ENCODE measurements at regions not wholly inside any gene's neighbourhood (a gene's known extent, or its start where the extent isn't known, plus 50 kb on each side); places are given as distances from the start of the nearest gene placed in this dataset.

DNA sequence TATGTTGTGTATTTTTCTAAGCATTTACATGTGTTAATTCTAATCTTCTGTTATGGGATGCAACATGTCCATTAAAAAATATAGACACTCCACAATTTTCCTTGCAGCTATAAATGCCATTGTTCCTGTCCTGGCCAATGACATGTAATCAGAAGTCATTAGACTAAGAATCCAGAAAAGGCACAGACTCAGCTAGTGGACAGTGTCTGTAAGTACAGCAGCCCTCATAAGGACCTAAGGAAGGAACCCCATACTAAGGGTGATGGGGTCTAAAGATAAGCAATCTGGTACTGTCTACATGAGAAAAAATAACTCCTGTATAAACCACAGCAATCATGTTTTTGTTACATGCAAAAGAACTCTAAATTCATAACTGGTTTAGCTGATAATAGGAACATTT is 115.9 kb downstream of the GPR85 start:
- dilution Hi-C loops (cut with MboI; ENCODE audit: extremely low pct_ligation_motif_present, low sequenced_read_pairs): no loop called here
- Histone ChIP-seq H3K4me1 (ENCODE audit: control insufficient read depth, extremely low read depth, insufficient read depth, low read length) (no peaks in the 10 kb centered on the region), H3K36me3 (ENCODE audit: control insufficient read depth in 2 of 2, extremely low read depth in 1 of 2, insufficient read depth in 2 of 2, low read length in 2 of 2) (no peaks in the 10 kb centered on the region), H3K9ac (ENCODE audit: control insufficient read depth, extremely low read depth, insufficient read depth, low read length) (no peak overlapping the region), H2AFZ (ENCODE audit: control insufficient read depth, low read length) (no peak overlapping the region), H4K20me1 (ENCODE audit: control insufficient read depth, extremely low read depth, insufficient read depth, low read length) (no peaks in the 10 kb centered on the region), H3K27ac (ENCODE audit: control insufficient read depth, insufficient read depth, low read length) (no peak overlapping the region), H3K27me3 (ENCODE audit: control insufficient read depth, extremely low read depth, insufficient read depth, low read length) (no peaks in the 10 kb centered on the region), H3K4me2 (ENCODE audit: control insufficient read depth, extremely low read depth, insufficient read depth, low read depth, low read length) (no peak overlapping the region), H3K79me2 (ENCODE audit: control insufficient read depth, insufficient read depth, low read length) (no peaks in the 10 kb centered on the region), H3K9me1 (ENCODE audit: control insufficient read depth, extremely low read depth, insufficient read depth, low read length) (no peaks in the 10 kb centered on the region), H3K9me3 (ENCODE audit: control insufficient read depth, low read depth, low read length) (no peaks in the 10 kb centered on the region), H3K4me3 (ENCODE audit: control insufficient read depth in 2 of 3, extremely low read depth in 1 of 3, insufficient read depth in 2 of 3, low read depth in 1 of 3, low read length in 3 of 3) (no peak overlapping the region)
- DNase-seq (ENCODE audit: low read depth, low spot score) (no peak), FAIRE-seq (no peak)
- TF ChIP-seq, protein P1, sequence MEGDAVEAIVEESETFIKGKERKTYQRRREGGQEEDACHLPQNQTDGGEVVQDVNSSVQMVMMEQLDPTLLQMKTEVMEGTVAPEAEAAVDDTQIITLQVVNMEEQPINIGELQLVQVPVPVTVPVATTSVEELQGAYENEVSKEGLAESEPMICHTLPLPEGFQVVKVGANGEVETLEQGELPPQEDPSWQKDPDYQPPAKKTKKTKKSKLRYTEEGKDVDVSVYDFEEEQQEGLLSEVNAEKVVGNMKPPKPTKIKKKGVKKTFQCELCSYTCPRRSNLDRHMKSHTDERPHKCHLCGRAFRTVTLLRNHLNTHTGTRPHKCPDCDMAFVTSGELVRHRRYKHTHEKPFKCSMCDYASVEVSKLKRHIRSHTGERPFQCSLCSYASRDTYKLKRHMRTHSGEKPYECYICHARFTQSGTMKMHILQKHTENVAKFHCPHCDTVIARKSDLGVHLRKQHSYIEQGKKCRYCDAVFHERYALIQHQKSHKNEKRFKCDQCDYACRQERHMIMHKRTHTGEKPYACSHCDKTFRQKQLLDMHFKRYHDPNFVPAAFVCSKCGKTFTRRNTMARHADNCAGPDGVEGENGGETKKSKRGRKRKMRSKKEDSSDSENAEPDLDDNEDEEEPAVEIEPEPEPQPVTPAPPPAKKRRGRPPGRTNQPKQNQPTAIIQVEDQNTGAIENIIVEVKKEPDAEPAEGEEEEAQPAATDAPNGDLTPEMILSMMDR (optimal IDR thresholded peaks at IDR 0.05 in 1 of 3, IDR thresholded peaks at IDR 0.05 in 1 of 3, conservative IDR thresholded peaks at IDR 0.05 in 1 of 3; ENCODE audit: extremely low read depth in 1 of 3, insufficient read depth in 2 of 3, low read length in 3 of 3): no peak
- no peak for TF ChIP-seq EZH2 (IDR thresholded peaks at IDR 0.05; ENCODE audit: low read length)

DNA sequence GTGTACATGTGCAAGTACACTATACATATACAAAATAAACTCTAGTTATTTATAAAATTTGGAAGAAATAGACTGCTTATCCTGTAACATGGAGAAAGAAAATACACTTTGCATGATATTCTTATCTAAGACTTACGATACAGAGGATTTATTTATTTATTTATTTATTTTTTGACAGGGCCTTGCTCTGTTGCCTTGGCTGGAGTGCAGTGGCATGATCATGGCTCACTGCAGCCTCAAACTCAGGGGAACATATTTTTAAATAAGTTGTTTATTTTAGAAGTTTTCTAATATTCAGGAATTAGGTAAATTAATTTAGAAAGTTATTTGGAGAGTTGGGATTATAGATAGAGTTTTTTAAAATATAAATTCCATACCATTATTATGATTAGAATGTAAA is 116.7 kb downstream of the GPR85 start:
- Histone ChIP-seq H3K36me3 (ENCODE audit: control insufficient read depth in 2 of 2, extremely low read depth in 1 of 2, insufficient read depth in 2 of 2, low read length in 2 of 2) (no peaks in the 10 kb centered on the region), H3K27ac (ENCODE audit: control insufficient read depth, insufficient read depth, low read length) (no peak overlapping the region), H2AFZ (ENCODE audit: control insufficient read depth, low read length) (no peak overlapping the region), H3K9ac (ENCODE audit: control insufficient read depth, extremely low read depth, insufficient read depth, low read length) (no peak overlapping the region), H3K27me3 (ENCODE audit: control insufficient read depth, extremely low read depth, insufficient read depth, low read length) (no peaks in the 10 kb centered on the region), H3K9me1 (ENCODE audit: control insufficient read depth, extremely low read depth, insufficient read depth, low read length) (no peaks in the 10 kb centered on the region), H3K9me3 (ENCODE audit: control insufficient read depth, low read depth, low read length) (no peaks in the 10 kb centered on the region), H4K20me1 (ENCODE audit: control insufficient read depth, extremely low read depth, insufficient read depth, low read length) (no peaks in the 10 kb centered on the region), H3K4me1 (ENCODE audit: control insufficient read depth, extremely low read depth, insufficient read depth, low read length) (no peaks in the 10 kb centered on the region), H3K4me3 (ENCODE audit: control insufficient read depth in 2 of 3, extremely low read depth in 1 of 3, insufficient read depth in 2 of 3, low read depth in 1 of 3, low read length in 3 of 3) (no peak overlapping the region), H3K4me2 (ENCODE audit: control insufficient read depth, extremely low read depth, insufficient read depth, low read depth, low read length) (no peak overlapping the region), H3K79me2 (ENCODE audit: control insufficient read depth, insufficient read depth, low read length) (no peaks in the 10 kb centered on the region)
- FAIRE-seq (no peak), DNase-seq (ENCODE audit: low read depth, low spot score) (no peak)
- dilution Hi-C loops (cut with MboI; ENCODE audit: extremely low pct_ligation_motif_present, low sequenced_read_pairs): no loop called here
- TF ChIP-seq EZH2 (IDR thresholded peaks at IDR 0.05; ENCODE audit: low read length): no peak
- TF ChIP-seq, protein P1 (optimal IDR thresholded peaks at IDR 0.05 in 1 of 3, IDR thresholded peaks at IDR 0.05 in 1 of 3, conservative IDR thresholded peaks at IDR 0.05 in 1 of 3; ENCODE audit: extremely low read depth in 1 of 3, insufficient read depth in 2 of 3, low read length in 3 of 3): no peak

Measured in keratinocyte (primary cell).